ENCODE measurements at regions not wholly inside any gene's neighbourhood (a gene's known extent, or its start where the extent isn't known, plus 50 kb on each side); places are given as distances from the start of the nearest gene placed in this dataset.

DNA sequence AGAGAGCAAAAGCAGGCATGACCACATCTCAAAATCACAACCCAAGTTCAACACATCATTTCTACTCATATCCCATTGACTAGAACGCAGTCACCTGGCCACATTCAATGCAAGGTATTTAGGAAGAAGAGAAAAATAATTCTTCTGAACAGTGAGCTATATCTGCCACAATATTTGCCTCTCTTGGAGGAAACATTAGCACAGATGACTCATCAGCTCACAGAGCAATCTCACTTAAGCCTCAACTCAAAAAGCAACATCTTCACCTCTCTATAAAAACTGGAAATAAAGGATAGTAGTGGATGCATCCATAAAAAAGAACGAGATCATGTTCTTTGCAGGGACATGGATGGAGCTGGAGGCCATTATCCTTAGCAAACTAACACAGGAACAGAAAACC, 143.9 kb upstream of the FMN2 start:
- CTCF ChIA-PET = no interaction called here

DNA sequence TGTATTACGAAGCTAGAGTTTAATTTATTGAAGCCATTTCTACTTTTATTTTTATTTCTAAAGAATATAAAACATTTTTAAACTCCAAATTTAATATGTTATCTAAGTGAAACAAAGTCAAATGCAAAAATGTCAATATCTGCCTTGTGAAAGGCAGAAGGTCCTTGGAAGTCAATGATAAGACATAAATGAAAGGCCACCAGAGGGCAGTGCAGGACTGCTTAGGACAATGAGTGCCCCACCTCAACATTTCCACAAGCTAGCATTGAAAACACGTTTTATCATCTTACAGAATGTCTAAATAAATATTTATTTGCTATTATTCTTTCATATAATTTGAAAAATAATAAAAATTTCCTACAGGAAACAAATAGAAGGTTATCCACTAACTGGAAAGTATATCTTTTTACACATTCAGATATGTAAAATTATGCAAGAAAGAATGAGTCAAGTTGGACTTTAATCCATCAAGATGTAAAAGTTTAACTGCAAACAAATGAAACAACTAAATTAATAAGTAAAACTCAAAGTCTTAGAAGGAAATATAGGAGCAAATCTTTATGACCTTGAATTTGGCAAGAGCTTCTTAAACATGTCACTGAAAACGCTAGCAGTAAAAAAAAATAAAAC, 140.1 kb upstream of the FMN2 start:
- FAIRE-seq (peak; percentile 56), ATAC-seq (peak in 1 of 2 experiments; percentile 77; a peak in 3 of 6 replicates), DNase-seq (ENCODE audit: low read depth in 1 of 2, low spot score in 1 of 2) (peak; percentile 56 to 79)
- POLR2A ChIA-PET = no interaction called here
- Histone ChIP-seq H3K27ac (no peak overlapping the region), H3K4me3 (no peak overlapping the region), H3K4me1 (0 out of 3 replicates have a peak, but pooled peaks cover 3% of the 10 kb centered on the region), H3K9me3 (no peaks in the 10 kb centered on the region), H3K4me2 (no peak overlapping the region)
- TF ChIP-seq SMC3 (IDR thresholded peaks at IDR 0.05) (peak; percentile 79), TFCP2L1 (CRISPR knock-in tag; IDR thresholded peaks at IDR 0.05) (no peak), RAD21 (conservative IDR thresholded peaks at IDR 0.05 in 1 of 2, IDR thresholded peaks at IDR 0.05 in 1 of 2) (peak; percentile 84 to 87)
- TF ChIP-seq, protein P1, sequence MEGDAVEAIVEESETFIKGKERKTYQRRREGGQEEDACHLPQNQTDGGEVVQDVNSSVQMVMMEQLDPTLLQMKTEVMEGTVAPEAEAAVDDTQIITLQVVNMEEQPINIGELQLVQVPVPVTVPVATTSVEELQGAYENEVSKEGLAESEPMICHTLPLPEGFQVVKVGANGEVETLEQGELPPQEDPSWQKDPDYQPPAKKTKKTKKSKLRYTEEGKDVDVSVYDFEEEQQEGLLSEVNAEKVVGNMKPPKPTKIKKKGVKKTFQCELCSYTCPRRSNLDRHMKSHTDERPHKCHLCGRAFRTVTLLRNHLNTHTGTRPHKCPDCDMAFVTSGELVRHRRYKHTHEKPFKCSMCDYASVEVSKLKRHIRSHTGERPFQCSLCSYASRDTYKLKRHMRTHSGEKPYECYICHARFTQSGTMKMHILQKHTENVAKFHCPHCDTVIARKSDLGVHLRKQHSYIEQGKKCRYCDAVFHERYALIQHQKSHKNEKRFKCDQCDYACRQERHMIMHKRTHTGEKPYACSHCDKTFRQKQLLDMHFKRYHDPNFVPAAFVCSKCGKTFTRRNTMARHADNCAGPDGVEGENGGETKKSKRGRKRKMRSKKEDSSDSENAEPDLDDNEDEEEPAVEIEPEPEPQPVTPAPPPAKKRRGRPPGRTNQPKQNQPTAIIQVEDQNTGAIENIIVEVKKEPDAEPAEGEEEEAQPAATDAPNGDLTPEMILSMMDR (IDR thresholded peaks at IDR 0.05) = peak; percentile 88
- WGBS (ENCODE audit: missing lambda C conversion rate) = 22% methylated on average over 3 of the region's 3 CpGs
- CTCF ChIA-PET = interaction anchor here (0.6 to 8.3 kb wide), 28 partner anchors 9 to 942 kb away, joined by 3 to 72 read pairs (median 6); no protein-coding TSS in a partner anchor

More for the DNA sequence above, 143.9 kb upstream of the FMN2 start:
- no peak overlapping the region for H3K27ac ChIP-seq
- no peak overlapping the region for H3K4me2 ChIP-seq
- 8% methylated on average over 2 of the region's 2 CpGs for WGBS (ENCODE audit: missing lambda C conversion rate)
- POLR2A ChIA-PET = no interaction called here
- FAIRE-seq = no peak
- no peak for DNase-seq (ENCODE audit: low read depth in 1 of 2, low spot score in 1 of 2)
- 0 out of 3 replicates have a peak, but pooled peaks cover 3% of the 10 kb centered on the region for H3K4me1 ChIP-seq
- H3K4me3 ChIP-seq = no peak overlapping the region
- H3K9me3 ChIP-seq = peaks cover 8% of the 10 kb centered on the region; the same call in 1 of the 3 replicates
- TF ChIP-seq, protein P1 (IDR thresholded peaks at IDR 0.05) = no peak
- TF ChIP-seq FOSL2 (IDR thresholded peaks at IDR 0.05) = no peak
- peak; percentile 28; the same call in 1 of the 2 replicates for TF ChIP-seq FOSL2 (CRISPR knock-in tag; IDR thresholded peaks at IDR 0.05)
- no peak for ATAC-seq

DNA sequence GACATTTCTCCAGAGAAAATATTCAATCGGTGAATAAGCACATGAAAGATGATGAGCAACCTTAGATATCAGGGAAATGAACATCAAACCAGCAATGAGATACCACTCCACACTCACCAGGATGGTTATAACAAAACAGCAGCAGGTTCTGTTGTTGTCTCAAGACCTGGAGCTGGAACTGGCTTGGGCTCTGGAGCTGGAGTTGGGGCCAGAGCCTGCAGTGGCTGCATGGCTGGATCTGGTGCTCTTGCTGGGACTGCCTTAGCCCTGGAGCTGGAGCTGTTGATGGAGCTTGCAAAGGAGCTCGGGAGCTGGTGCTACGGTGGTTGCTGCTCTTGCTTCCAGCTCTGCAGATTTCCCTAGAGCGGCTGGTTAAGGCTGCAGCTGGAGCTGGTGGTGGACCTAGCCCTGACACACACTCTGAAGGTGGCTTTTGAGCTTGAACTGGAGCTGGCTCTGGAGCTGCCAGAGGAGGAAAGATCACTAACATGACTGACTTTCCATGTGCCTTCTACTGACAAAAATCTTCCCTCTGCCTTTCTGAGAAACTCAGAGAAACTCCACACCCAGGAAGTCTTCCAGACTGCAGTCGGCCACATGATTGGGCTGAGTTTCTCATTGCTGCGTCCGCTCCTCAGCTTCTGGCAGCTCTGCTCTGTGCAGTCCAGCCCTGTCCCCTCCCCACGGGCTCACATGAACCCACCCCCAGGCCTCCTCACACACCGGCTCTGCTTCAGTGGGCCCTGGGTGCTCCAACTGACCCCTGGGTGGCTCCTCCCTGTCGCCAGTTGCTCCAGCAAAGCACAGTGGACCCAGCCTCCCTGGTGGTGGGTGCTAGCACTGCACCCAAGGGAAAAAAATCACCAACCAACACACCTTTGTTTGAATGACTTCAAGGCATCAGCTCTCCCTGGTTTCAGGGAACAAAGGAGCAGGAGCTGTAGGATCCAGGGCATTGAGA, 139.1 kb upstream of the FMN2 start:
- ChIA-PET CTCF (interaction anchor here (0.9 to 8.3 kb wide), 18 partner anchors 8 to 943 kb away, joined by 3 to 72 read pairs (median 6); no protein-coding TSS in a partner anchor), POLR2A (no interaction called here)
- DNase-seq (ENCODE audit: low read depth in 1 of 2, low spot score in 1 of 2) (peak; percentile 31 to 33), ATAC-seq (peak; percentile 80 to 91; a peak in 5 of 6 replicates), FAIRE-seq (no peak)
- TF ChIP-seq RAD21 (conservative IDR thresholded peaks at IDR 0.05 in 1 of 2, IDR thresholded peaks at IDR 0.05 in 1 of 2) (0 out of 5 replicates have a peak, but pooled peaks of 1 of the 2 experiments have one; percentile 5), FOXS1 (CRISPR knock-in tag; IDR thresholded peaks at IDR 0.05) (no peak)
- Histone ChIP-seq H3K4me3 (no peak overlapping the region), H3K4me2 (no peak overlapping the region), H3K4me1 (0 out of 3 replicates have a peak, but pooled peaks cover 3% of the 10 kb centered on the region), H3K27ac (no peak overlapping the region), H3K9me3 (no peaks in the 10 kb centered on the region)
- 64% methylated on average over 10 of the region's 10 CpGs for WGBS (ENCODE audit: missing lambda C conversion rate)

DNA sequence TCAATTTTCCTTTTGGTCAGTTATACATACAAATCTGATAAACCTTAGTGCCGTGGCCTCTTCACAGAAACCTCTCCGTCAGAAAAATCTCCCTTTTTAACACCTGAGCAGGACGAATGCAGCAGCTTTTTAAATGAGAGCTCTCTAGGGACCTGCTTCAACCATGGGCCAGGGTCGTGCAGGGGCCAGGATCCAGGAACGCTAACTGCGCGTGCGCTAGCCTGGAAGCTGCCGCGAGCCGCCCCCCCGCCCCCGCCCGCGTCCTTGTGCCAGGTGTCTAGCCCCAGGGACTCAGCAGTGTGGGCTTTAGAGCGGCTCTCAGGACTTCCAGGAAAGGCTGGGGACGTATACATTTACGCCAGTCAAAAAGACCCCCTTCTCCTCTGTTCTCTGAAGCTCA, 136.8 kb upstream of the FMN2 start:
- WGBS (ENCODE audit: missing lambda C conversion rate) = 50% methylated on average over 13 of the region's 18 CpGs
- ChIA-PET CTCF (interaction anchor here (0.7 to 8.3 kb wide), 4 partner anchors 21 to 57 kb away, joined by 3 to 72 read pairs (median 3); no protein-coding TSS in a partner anchor), POLR2A (no interaction called here)
- no peak for ATAC-seq
- Histone ChIP-seq H3K4me1 (0 out of 3 replicates have a peak, but pooled peaks cover 3% of the 10 kb centered on the region), H3K4me2 (no peak overlapping the region), H3K27ac (no peak overlapping the region), H3K4me3 (no peak overlapping the region), H3K9me3 (no peaks in the 10 kb centered on the region)
- DNase-seq (ENCODE audit: low read depth in 1 of 2, low spot score in 1 of 2) = no peak
- TF ChIP-seq HDAC2 (IDR thresholded peaks at IDR 0.05) = no peak
- no peak for TF ChIP-seq CBX8 (IDR thresholded peaks at IDR 0.05)
- TF ChIP-seq EP300 (IDR thresholded peaks at IDR 0.05) = no peak
- no peak for TF ChIP-seq CHD2 (IDR thresholded peaks at IDR 0.05; ENCODE audit: low read length, partially characterized antibody)
- no peak for FAIRE-seq

Measured in A549 (cell line).